Left renal cortex interstitium (tissue), 4 donors: ENCODE measurements at regions not wholly inside any gene's neighbourhood (a gene's known extent, or its start where the extent isn't known, plus 50 kb on each side); places are given as distances from the start of the nearest gene placed in this dataset.

Experiments used
- DNase-seq, 4 donors: peaks; one replicate each; pipeline ENCODE4 v3.0.0-alpha.2; 2013; ENCODE audit warnings: low read depth in 4 of 4, low spot score in 2 of 4, missing footprints in 1 of 4

GRCh38 chr18:29154758-29155725 is 978.1 kb upstream of the CDH2 start:
- DNase-seq, result no peak

- DNase-seq, result no peak
Measured at GRCh38 chr18:29154196-29154757, 977.3 kb upstream of the CDH2 start.

GRCh38 chr18:29153091-29153490 is 976.2 kb upstream of the CDH2 start:
- no peak for DNase-seq

GRCh38 chr18:29147944-29148343 is 971.0 kb upstream of the CDH2 start:
- DNase-seq, result no peak

- DNase-seq, result no peak
Measured at GRCh38 chr18:29146068-29146467, 969.1 kb upstream of the CDH2 start.

- no peak for DNase-seq
Measured at GRCh38 chr18:29140590-29140989, 963.7 kb upstream of the CDH2 start.

- no peak for DNase-seq
Measured at GRCh38 chr18:29137773-29138495, 961.0 kb upstream of the CDH2 start.

GRCh38 chr18:29123706-29124530 is 947.0 kb upstream of the CDH2 start:
- DNase-seq, result no peak

- DNase-seq, result no peak
Measured at GRCh38 chr18:29104671-29105070, 927.7 kb upstream of the CDH2 start.

GRCh38 chr18:29104227-29104626 is 927.3 kb upstream of the CDH2 start:
- DNase-seq, result no peak

GRCh38 chr18:29096079-29096770 is 919.3 kb upstream of the CDH2 start:
- DNase-seq, result no peak

GRCh38 chr18:29087616-29088246 is 910.8 kb upstream of the CDH2 start:
- DNase-seq, result no peak

- no peak for DNase-seq
Measured at GRCh38 chr18:29084120-29084519, 907.2 kb upstream of the CDH2 start.

- no peak for DNase-seq
Measured at GRCh38 chr18:29083545-29083944, 906.6 kb upstream of the CDH2 start.

GRCh38 chr18:29080946-29081345 is 904.0 kb upstream of the CDH2 start:
- no peak for DNase-seq

GRCh38 chr18:29078273-29078672 is 901.3 kb upstream of the CDH2 start:
- DNase-seq, result no peak

- no peak for DNase-seq
Measured at GRCh38 chr18:29077344-29077743, 900.4 kb upstream of the CDH2 start.

- DNase-seq, result no peak
Measured at GRCh38 chr18:29076645-29077044, 899.7 kb upstream of the CDH2 start.

GRCh38 chr18:29074147-29074546 is 897.2 kb upstream of the CDH2 start:
- no peak for DNase-seq

- no peak for DNase-seq
Measured at GRCh38 chr18:29071869-29072268, 894.9 kb upstream of the CDH2 start.
